ENCODE measurements at regions not wholly inside any gene's neighbourhood (a gene's known extent, or its start where the extent isn't known, plus 50 kb on each side); places are given as distances from the start of the nearest gene placed in this dataset.
"Not testable (repeated sequence)": the region's sequence is repeated elsewhere in the genome, so short reads cannot be mapped to it uniquely, and the experiment has no call there.

GRCh38 chr6:103784117-103784516 lies 1075.6 kb downstream of the HACE1 start:
- DNase-seq (ENCODE audit: low read depth): no peak

- DNase-seq (ENCODE audit: low read depth): no peak
These were observed 1076.4 kb downstream of the HACE1 start for GRCh38 chr6:103783329-103783728.

GRCh38 chr6:103769431-103769830 lies 1090.3 kb downstream of the HACE1 start:
- DNase-seq (ENCODE audit: low read depth): no peak

GRCh38 chr6:103750603-103751002 lies 1109.1 kb downstream of the HACE1 start:
- no peak for DNase-seq (ENCODE audit: low read depth)

- no peak for DNase-seq (ENCODE audit: low read depth)
These were observed 1125.7 kb downstream of the HACE1 start for GRCh38 chr6:103734016-103734415.

GRCh38 chr6:103729658-103730057 lies 1130.1 kb downstream of the HACE1 start:
- no peak for DNase-seq (ENCODE audit: low read depth)

- DNase-seq (ENCODE audit: low read depth): no peak
These were observed 1136.0 kb downstream of the HACE1 start for GRCh38 chr6:103723438-103724322.

- DNase-seq (ENCODE audit: low read depth): no peak
These were observed 1137.0 kb downstream of the HACE1 start for GRCh38 chr6:103722683-103723082.

- DNase-seq (ENCODE audit: low read depth): no peak
These were observed 1137.8 kb downstream of the HACE1 start for GRCh38 chr6:103721923-103722322.

- DNase-seq (ENCODE audit: low read depth): no peak
These were observed 1139.3 kb downstream of the HACE1 start for GRCh38 chr6:103720393-103720792.

- DNase-seq (ENCODE audit: low read depth): no peak
These were observed 1140.2 kb downstream of the HACE1 start for GRCh38 chr6:103719545-103719944.

- no peak for DNase-seq (ENCODE audit: low read depth)
These were observed 1144.5 kb downstream of the HACE1 start for GRCh38 chr6:103715269-103715668.

GRCh38 chr6:103709236-103709635 lies 1150.5 kb downstream of the HACE1 start:
- not testable (repeated sequence) for DNase-seq (ENCODE audit: low read depth)

GRCh38 chr6:103707596-103708325 lies 1152.0 kb downstream of the HACE1 start:
- no peak for DNase-seq (ENCODE audit: low read depth)

- DNase-seq (ENCODE audit: low read depth): no peak
These were observed 1160.0 kb downstream of the HACE1 start for GRCh38 chr6:103699769-103700168.

- DNase-seq (ENCODE audit: low read depth): no peak
These were observed 1172.3 kb downstream of the HACE1 start for GRCh38 chr6:103687430-103687829.

GRCh38 chr6:103680116-103680515 lies 1179.6 kb downstream of the HACE1 start:
- DNase-seq (ENCODE audit: low read depth): no peak

- DNase-seq (ENCODE audit: low read depth): no peak
These were observed 1182.4 kb downstream of the HACE1 start for GRCh38 chr6:103677290-103677689.

- DNase-seq (ENCODE audit: low read depth): no peak
These were observed 1183.8 kb downstream of the HACE1 start for GRCh38 chr6:103675807-103676406.

GRCh38 chr6:103674790-103675189 lies 1184.9 kb downstream of the HACE1 start:
- no peak for DNase-seq (ENCODE audit: low read depth)

GRCh38 chr6:103672169-103672568 lies 1187.5 kb downstream of the HACE1 start:
- DNase-seq (ENCODE audit: low read depth): no peak

GRCh38 chr6:103629613-103630012 lies 1230.1 kb downstream of the HACE1 start:
- no peak for DNase-seq (ENCODE audit: low read depth)

- DNase-seq (ENCODE audit: low read depth): no peak
These were observed 1242.1 kb downstream of the HACE1 start for GRCh38 chr6:103617642-103618041.

Measured in HS-27A (cell line).